GM20000 (cell line): ENCODE measurements at regions not wholly inside any gene's neighbourhood (a gene's known extent, or its start where the extent isn't known, plus 50 kb on each side); places are given as distances from the start of the nearest gene placed in this dataset.
A peak's percentile ranks its signal among the peaks of the same experiment; 100 is the strongest.

Source experiments
- DNase-seq: peaks from one replicate; pipeline ENCODE4 v3.0.0; 2012; ENCODE audit warnings: low spot score
- CTCF ChIP-seq: IDR thresholded peaks from 2 replicates; pipeline ENCODE4 v1.5.1; 2012; ENCODE audit warnings: mild to moderate bottlenecking, control low read depth; ENCODE audit errors: extremely low read depth, missing control alignments

- TF ChIP-seq CTCF = peak; percentile 18
- no peak for DNase-seq
These were observed 153.9 kb upstream of the TENM3 start for GRCh38 chr4:182089326-182089725.

- no peak for DNase-seq
- no peak for TF ChIP-seq CTCF
These were observed 153.0 kb upstream of the TENM3 start for GRCh38 chr4:182090186-182090585.

- no peak for DNase-seq
- no peak for TF ChIP-seq CTCF
These were observed 152.1 kb upstream of the TENM3 start for GRCh38 chr4:182091128-182091527.

- no peak for TF ChIP-seq CTCF
- DNase-seq = no peak
These were observed 149.8 kb upstream of the TENM3 start for GRCh38 chr4:182093431-182093831.

GRCh38 chr4:182093935-182094334 lies 149.3 kb upstream of the TENM3 start:
- no peak for DNase-seq
- TF ChIP-seq CTCF = no peak

GRCh38 chr4:182101618-182102017 lies 141.6 kb upstream of the TENM3 start:
- DNase-seq = no peak
- no peak for TF ChIP-seq CTCF

- no peak for TF ChIP-seq CTCF
- DNase-seq = no peak
These were observed 140.6 kb upstream of the TENM3 start for GRCh38 chr4:182102576-182102975.
